SH-SY5Y (cell line): ENCODE measurements at regions not wholly inside any gene's neighbourhood (a gene's known extent, or its start where the extent isn't known, plus 50 kb on each side); places are given as distances from the start of the nearest gene placed in this dataset.

Experiments
- GATA2 ChIP-seq: IDR thresholded peaks from 2 replicates; pipeline ENCODE4 v1.6.1; 2011; ENCODE audit warnings: mild to moderate bottlenecking, low read depth, low read length
- GATA3 ChIP-seq: IDR thresholded peaks from 2 replicates; pipeline ENCODE4 v1.6.1; 2011; ENCODE audit warnings: low read depth, mild to moderate bottlenecking, low read length, moderate library complexity

DNA sequence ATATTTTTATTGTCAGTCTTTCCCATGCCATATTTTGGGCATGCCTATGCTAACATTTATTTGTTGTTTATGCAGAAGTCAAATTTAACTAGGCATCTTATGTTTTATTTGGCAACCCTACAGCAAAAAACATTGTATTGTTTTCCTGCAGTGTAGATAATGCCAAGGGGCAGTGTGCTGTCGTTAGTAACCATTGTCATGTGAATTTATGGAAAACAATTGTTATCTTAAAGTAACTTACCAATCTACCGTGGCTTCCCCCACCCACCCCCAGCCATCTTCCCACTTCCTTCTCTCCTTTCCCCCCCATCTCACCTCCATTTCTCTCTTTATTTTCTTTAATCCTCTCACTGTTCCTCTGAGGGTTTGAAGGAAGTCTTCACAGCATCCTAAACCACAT, 370.5 kb downstream of the ACTR3B start:
- TF ChIP-seq GATA3 (no peak), GATA2 (no peak)
